Esophagus squamous epithelium (tissue), 5 donors: ENCODE measurements at regions not wholly inside any gene's neighbourhood (a gene's known extent, or its start where the extent isn't known, plus 50 kb on each side); places are given as distances from the start of the nearest gene placed in this dataset.

Source experiments
- DNase-seq: peaks from one replicate; lab custom pipeline; 2025; lab: John Stamatoyannopoulos, UW
- H3K27ac ChIP-seq, 4 donors: fragments of 200-600 bp; sonication (generic); one replicate each; pipeline ENCODE4 v1.5.1; 2016 to 2019; ENCODE audit warnings: mild to moderate bottlenecking in 1 of 4
- H3K27me3 ChIP-seq, 4 donors: fragments of 200-600 bp; sonication (generic); 1 replicate in 3 of 4; 2 replicates in 1 of 4; pipeline versions ENCODE4 v1.5.1 to v1.6.0; 2017 to 2021; ENCODE audit warnings: antibody characterized with exemption in 1 of 4
- H3K36me3 ChIP-seq, 3 donors: fragments of 200-600 bp; sonication (generic); one replicate each; pipeline ENCODE4 v1.5.1; 2016 to 2019
- H3K4me1 ChIP-seq, 3 donors: fragments of 200-600 bp; sonication (generic); one replicate each; pipeline ENCODE4 v1.5.1; 2017 to 2019
- H3K4me3 ChIP-seq, 4 donors: fragments of 200-600 bp; sonication (generic); 1 replicate in 3 of 4; 2 replicates in 1 of 4; pipeline ENCODE4 v1.5.1; 2016 to 2019; ENCODE audit warnings: mild to moderate bottlenecking in 2 of 4, moderate library complexity in 1 of 4
- H3K9me3 ChIP-seq, 3 donors: fragments of 200-600 bp; sonication (generic); one replicate each; pipeline ENCODE4 v1.5.1; 2016 to 2019
- CTCF ChIP-seq, 6 experiments: fragments of 450-650 bp in 4 of 6; fragments of 200-600 bp in 2 of 6; sonication (generic) in 2 of 6; IDR thresholded peaks; one replicate each; pipeline ENCODE4 v1.5.1; 2016 to 2019; ENCODE audit warnings: antibody characterized with exemption in 6 of 6, mild to moderate bottlenecking in 4 of 6, moderate library complexity in 4 of 6
- POLR2A ChIP-seq, 4 donors: fragments of 450-650 bp; IDR thresholded peaks; one replicate each; pipeline ENCODE4 v1.6.1; 2017; ENCODE audit warnings: antibody characterized with exemption in 4 of 4, mild to moderate bottlenecking in 4 of 4, moderate library complexity in 3 of 4
- WGBS, 2 donors: methylation state at CpG; one replicate each; pipeline ENCODE4 v1.1.5; 2018; 5-methylcytosine and 5-hydroxymethylcytosine counted together
- intact Hi-C: fragments of 100-400 bp; cut with DNase I; formaldehyde crosslinking; loops from one replicate; pipeline ENCODE4 v1.15.0; 2022
- donor health status: DM: yes; HTN: yes; CAD: no.

GRCh38 chr2:125169022-125169763 lies 1144.1 kb downstream of the CNTNAP5 start:
- Histone ChIP-seq H3K4me1 (no peaks in the 10 kb centered on the region), H3K27me3 (no peaks in the 10 kb centered on the region), H3K27ac (no peak overlapping the region), H3K9me3 (no peaks in the 10 kb centered on the region), H3K4me3 (no peak overlapping the region), H3K36me3 (no peaks in the 10 kb centered on the region)
- no peak for DNase-seq
- intact Hi-C loops = no loop called here
- 62 to 66% methylated on average over 6 of the region's 6 CpGs for WGBS, 2 donors
- TF ChIP-seq CTCF (IDR thresholded peaks at IDR 0.05) (no peak), POLR2A (IDR thresholded peaks at IDR 0.05) (no peak)

GRCh38 chr2:125169764-125170146 lies 1144.7 kb downstream of the CNTNAP5 start:
- no peaks in the 10 kb centered on the region for H3K9me3 ChIP-seq
- WGBS, 2 donors = 62 to 88% methylated on average over 3 of the region's 3 CpGs
- TF ChIP-seq CTCF (IDR thresholded peaks at IDR 0.05) (no peak), POLR2A (IDR thresholded peaks at IDR 0.05) (no peak)
- intact Hi-C loops = no loop called here
- no peak overlapping the region for H3K4me3 ChIP-seq
- no peaks in the 10 kb centered on the region for H3K27me3 ChIP-seq
- no peaks in the 10 kb centered on the region for H3K4me1 ChIP-seq
- no peak overlapping the region for H3K27ac ChIP-seq
- DNase-seq = no peak
- no peaks in the 10 kb centered on the region for H3K36me3 ChIP-seq

GRCh38 chr2:125172181-125172580 lies 1147.1 kb downstream of the CNTNAP5 start:
- Histone ChIP-seq H3K36me3 (no peaks in the 10 kb centered on the region), H3K4me1 (no peaks in the 10 kb centered on the region), H3K4me3 (no peak overlapping the region), H3K27ac (no peak overlapping the region), H3K27me3 (no peaks in the 10 kb centered on the region), H3K9me3 (peaks cover 0 to 7% (median 0%) of the 10 kb centered on the region in 3 donors)
- 65 to 76% methylated on average over 1 of the region's 1 CpG for WGBS, 2 donors
- TF ChIP-seq CTCF (IDR thresholded peaks at IDR 0.05) (no peak), POLR2A (IDR thresholded peaks at IDR 0.05) (no peak)
- DNase-seq = no peak
- intact Hi-C loops = no loop called here

- H3K36me3 ChIP-seq = no peaks in the 10 kb centered on the region
- TF ChIP-seq CTCF (IDR thresholded peaks at IDR 0.05) = no peak
- TF ChIP-seq POLR2A (IDR thresholded peaks at IDR 0.05) = no peak
- intact Hi-C loops = no loop called here
- no peak overlapping the region for H3K4me3 ChIP-seq
- peaks cover 0 to 7% (median 0%) of the 10 kb centered on the region in 3 donors for H3K9me3 ChIP-seq
- no peaks in the 10 kb centered on the region for H3K4me1 ChIP-seq
- no peaks in the 10 kb centered on the region for H3K27me3 ChIP-seq
- no peak for DNase-seq
- 38% methylated on average over 1 of the region's 1 CpG; no CpG with 5 or more reads in 1 of the 2 donors for WGBS, 2 donors
- H3K27ac ChIP-seq = no peak overlapping the region
Measured at GRCh38 chr2:125175415-125175814, 1150.3 kb downstream of the CNTNAP5 start.

GRCh38 chr2:125185691-125186270 lies 1160.7 kb downstream of the CNTNAP5 start:
- Histone ChIP-seq H3K27me3 (no peaks in the 10 kb centered on the region), H3K4me3 (no peak overlapping the region), H3K4me1 (no peaks in the 10 kb centered on the region), H3K9me3 (no peaks in the 10 kb centered on the region), H3K36me3 (no peaks in the 10 kb centered on the region), H3K27ac (no peak overlapping the region)
- no peak for TF ChIP-seq POLR2A (IDR thresholded peaks at IDR 0.05)
- TF ChIP-seq CTCF (IDR thresholded peaks at IDR 0.05) = no peak
- WGBS, 2 donors = 54 to 78% methylated on average over 4 to 5 of the region's 5 CpGs
- intact Hi-C loops = no loop called here
- no peak for DNase-seq
